HEK293 (cell line): ENCODE measurements at regions not wholly inside any gene's neighbourhood (a gene's known extent, or its start where the extent isn't known, plus 50 kb on each side); places are given as distances from the start of the nearest gene placed in this dataset.

Source experiments
- CTCF ChIP-seq: fragments of 450-650 bp; formaldehyde crosslinking; IDR thresholded peaks from 2 replicates; pipeline ENCODE4 v1.5.1; 2016; ENCODE audit warnings: missing biosample characterization, missing genetic modification characterization
- ELK4 ChIP-seq: IDR thresholded peaks from 2 replicates; pipeline ENCODE4 v1.6.1; 2011; ENCODE audit warnings: mild to moderate bottlenecking, low read depth, low read length, borderline replicate concordance
- KLF10 ChIP-seq: fragments of 450-650 bp; IDR thresholded peaks from 2 replicates; pipeline ENCODE4 v1.5.1; 2018; ENCODE audit warnings: missing biosample characterization, mild to moderate bottlenecking, missing genetic modification characterization
- KLF9 ChIP-seq: fragments of 450-650 bp; formaldehyde crosslinking; IDR thresholded peaks from 2 replicates; pipeline ENCODE4 v1.5.1; 2016; ENCODE audit warnings: missing biosample characterization, missing genetic modification characterization, low read depth
- SP2 ChIP-seq: fragments of 450-650 bp; formaldehyde crosslinking; IDR thresholded peaks from 2 replicates; pipeline ENCODE4 v1.5.1; 2016; ENCODE audit warnings: missing biosample characterization, missing genetic modification characterization
- TSHZ1 ChIP-seq: fragments of 450-650 bp; formaldehyde crosslinking; IDR thresholded peaks from 2 replicates; pipeline ENCODE4 v1.5.1; 2016; ENCODE audit warnings: missing biosample characterization, missing genetic modification characterization, borderline replicate concordance
- ZNF114 ChIP-seq: fragments of 450-650 bp; formaldehyde crosslinking; IDR thresholded peaks from 2 replicates; pipeline ENCODE4 v1.5.0; 2017; ENCODE audit warnings: missing biosample characterization, missing genetic modification characterization
- ZNF146 ChIP-seq: fragments of 450-650 bp; formaldehyde crosslinking; IDR thresholded peaks from 2 replicates; pipeline ENCODE4 v1.5.1; 2016; ENCODE audit warnings: missing biosample characterization, missing genetic modification characterization
- ZNF239 ChIP-seq: fragments of 450-650 bp; formaldehyde crosslinking; IDR thresholded peaks from 2 replicates; pipeline ENCODE4 v1.5.1; 2016; ENCODE audit warnings: missing biosample characterization, missing genetic modification characterization
- ZNF398 ChIP-seq: fragments of 450-650 bp; formaldehyde crosslinking; IDR thresholded peaks from 2 replicates; pipeline ENCODE4 v1.5.1; 2017; ENCODE audit warnings: missing biosample characterization, missing genetic modification characterization
- ZNF701 ChIP-seq: fragments of 450-650 bp; formaldehyde crosslinking; IDR thresholded peaks from 2 replicates; pipeline ENCODE4 v1.5.1; 2016; ENCODE audit warnings: missing biosample characterization, missing genetic modification characterization

GRCh38 chr19:31592456-31592855 lies 243.2 kb upstream of the TSHZ3 start:
- TF ChIP-seq ELK4 (no peak), TSHZ1 (tag by site-specific recombination) (no peak), KLF9 (tag by site-specific recombination) (no peak), CTCF (tag by site-specific recombination) (no peak), ZNF114 (no peak), KLF10 (tag by site-specific recombination) (no peak), ZNF239 (no peak), ZNF146 (no peak), ZNF398 (tag by site-specific recombination) (no peak), ZNF701 (tag by site-specific recombination) (no peak), SP2 (tag by site-specific recombination) (no peak)
